ENCODE measurements at regions not wholly inside any gene's neighbourhood (a gene's known extent, or its start where the extent isn't known, plus 50 kb on each side); places are given as distances from the start of the nearest gene placed in this dataset.

DNA sequence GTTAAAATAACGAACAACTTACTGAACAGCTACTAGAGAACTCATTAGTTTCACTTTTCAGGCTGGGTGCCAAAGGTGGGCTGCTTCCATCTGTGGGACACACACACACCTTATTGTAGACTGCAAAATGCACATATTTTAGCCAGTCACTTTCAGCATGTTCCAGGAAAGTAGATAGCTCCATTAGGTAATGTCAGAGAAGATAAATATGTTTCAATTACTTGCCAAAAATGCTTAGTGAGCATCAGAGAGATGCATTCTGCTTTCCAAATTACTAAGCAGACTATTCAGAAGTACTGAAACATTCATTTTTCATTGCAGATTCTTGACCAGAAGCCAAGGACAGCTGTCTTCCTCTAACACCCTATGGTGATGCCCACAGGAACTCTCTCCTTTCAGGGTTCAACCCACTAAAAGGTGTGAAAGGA, 56.2 kb upstream of the APC start:
- in situ Hi-C loops (cut with HindIII; ENCODE audit: low pct_unique_long_range_greater_than_20kb, low sequenced_read_pairs): no loop called here
- no peak for DNase-seq (ENCODE audit: low read depth)

GRCh38 chr5:112682621-112683061, 55.0 kb upstream of the APC start:
- in situ Hi-C loops (cut with HindIII; ENCODE audit: low pct_unique_long_range_greater_than_20kb, low sequenced_read_pairs): no loop called here
- no peak for DNase-seq (ENCODE audit: low read depth)

DNA sequence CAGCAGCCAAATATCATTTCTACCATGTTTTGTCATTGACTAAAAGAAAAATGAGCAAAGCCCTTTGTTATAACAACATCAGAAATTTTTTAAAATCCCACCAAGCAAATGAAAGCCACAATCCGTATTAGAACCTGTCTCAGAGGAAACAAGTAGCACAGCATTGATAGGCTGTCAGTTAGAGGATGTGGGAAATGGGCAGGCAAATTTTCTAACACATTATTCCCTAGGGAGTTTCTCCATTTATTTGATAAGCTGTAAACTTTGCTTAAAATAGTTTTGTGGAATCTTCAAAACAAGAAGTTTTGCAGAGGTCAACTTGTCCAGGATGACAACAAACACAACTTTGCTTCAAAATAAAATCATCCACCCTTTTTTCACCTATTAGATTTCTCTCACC, 53.6 kb upstream of the APC start:
- in situ Hi-C loops (cut with HindIII; ENCODE audit: low pct_unique_long_range_greater_than_20kb, low sequenced_read_pairs): no loop called here
- DNase-seq (ENCODE audit: low read depth): no peak

- in situ Hi-C loops (cut with HindIII; ENCODE audit: low pct_unique_long_range_greater_than_20kb, low sequenced_read_pairs): no loop called here
- no peak for DNase-seq (ENCODE audit: low read depth)
These were observed 52.9 kb upstream of the APC start for GRCh38 chr5:112684737-112685136.

DNA sequence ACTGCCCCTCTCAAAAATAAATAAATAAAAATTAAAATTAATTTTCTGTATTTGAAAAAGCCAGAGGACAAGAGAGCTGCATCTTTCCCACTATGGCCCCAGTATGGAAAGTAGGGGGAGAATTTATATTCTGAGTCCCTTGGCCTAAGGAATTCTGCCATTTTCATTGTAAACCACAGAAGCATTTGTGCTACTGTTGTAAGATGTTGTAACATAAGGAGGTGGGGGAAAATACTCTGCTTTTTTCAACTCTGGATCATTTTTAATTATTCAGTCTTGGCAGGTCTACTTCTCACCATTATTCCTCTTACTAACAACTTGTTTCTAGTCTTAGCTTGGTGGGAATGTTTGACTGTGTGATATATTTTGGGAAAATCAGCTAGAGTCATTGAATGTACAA, 52.3 kb upstream of the APC start:
- in situ Hi-C loops (cut with HindIII; ENCODE audit: low pct_unique_long_range_greater_than_20kb, low sequenced_read_pairs): no loop called here
- DNase-seq (ENCODE audit: low read depth): no peak

GRCh38 chr5:112685931-112686330, 51.8 kb upstream of the APC start:
- DNase-seq (ENCODE audit: low read depth): no peak
- in situ Hi-C loops (cut with HindIII; ENCODE audit: low pct_unique_long_range_greater_than_20kb, low sequenced_read_pairs): no loop called here

DNA sequence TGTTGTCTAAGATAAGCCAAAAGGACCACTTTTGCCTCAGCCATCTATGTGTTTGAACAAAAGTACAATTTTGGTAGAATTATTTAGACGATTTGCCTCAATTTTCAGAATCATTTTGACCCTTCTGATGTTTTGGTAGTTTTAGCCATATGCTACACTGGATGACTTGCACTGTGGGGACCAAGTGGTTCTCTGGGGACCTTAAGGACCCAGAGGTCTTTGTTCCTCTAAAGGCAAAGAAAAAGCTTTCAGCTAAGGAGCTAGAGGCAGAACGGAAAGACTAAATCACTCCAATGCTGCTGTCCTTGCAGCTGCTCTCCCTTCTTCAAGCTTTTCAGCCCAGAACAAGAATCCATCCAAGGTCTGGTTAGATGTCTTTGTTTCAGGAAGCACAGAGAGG, 51.0 kb upstream of the APC start:
- DNase-seq (ENCODE audit: low read depth): no peak
- in situ Hi-C loops (cut with HindIII; ENCODE audit: low pct_unique_long_range_greater_than_20kb, low sequenced_read_pairs): no loop called here

GRCh38 chr5:112687306-112687705, 50.4 kb upstream of the APC start:
- DNase-seq (ENCODE audit: low read depth): no peak
- in situ Hi-C loops (cut with HindIII; ENCODE audit: low pct_unique_long_range_greater_than_20kb, low sequenced_read_pairs): no loop called here
